Adrenal gland (tissue), 5 donors: ENCODE measurements at regions not wholly inside any gene's neighbourhood (a gene's known extent, or its start where the extent isn't known, plus 50 kb on each side); places are given as distances from the start of the nearest gene placed in this dataset.

ENCODE experiments used
- CTCF ChIP-seq, 6 experiments: fragments of 450-650 bp in 4 of 6; fragments of 200-600 bp in 2 of 6; sonication (generic) in 1 of 6; IDR thresholded peaks; 1 replicate in 5 of 6; 2 replicates in 1 of 6; pipeline versions ENCODE4 v1.5.1 to v1.8.0; 2016 to 2021; ENCODE audit warnings: antibody characterized with exemption in 6 of 6, mild to moderate bottlenecking in 2 of 6, moderate library complexity in 1 of 6
- POLR2A ChIP-seq, 2 donors: fragments of 450-650 bp; IDR thresholded peaks; one replicate each; pipeline ENCODE4 v1.6.1; 2017; ENCODE audit warnings: antibody characterized with exemption in 2 of 2, mild to moderate bottlenecking in 2 of 2, moderate library complexity in 1 of 2
- donor health status: DM: no; HTN: no; CAD: no.

GRCh38 chr10:21238717-21239116 lies 286.8 kb downstream of the SKIDA1 start:
- TF ChIP-seq CTCF (IDR thresholded peaks at IDR 0.05) = no peak
- TF ChIP-seq POLR2A (IDR thresholded peaks at IDR 0.05) = no peak
